ENCODE measurements at regions not wholly inside any gene's neighbourhood (a gene's known extent, or its start where the extent isn't known, plus 50 kb on each side); places are given as distances from the start of the nearest gene placed in this dataset.

- TF ChIP-seq CTCF (IDR thresholded peaks at IDR 0.05) (no peak), POLR2AphosphoS5 (IDR thresholded peaks at IDR 0.05) (no peak), POLR2A (IDR thresholded peaks at IDR 0.05; ENCODE audit: low read depth) (no peak), EP300 (IDR thresholded peaks at IDR 0.05) (no peak)
These were observed 513.2 kb upstream of the MARCKS start for GRCh38 chr6:113343940-113344339.
